PC-3 (cell line): ENCODE measurements at regions not wholly inside any gene's neighbourhood (a gene's known extent, or its start where the extent isn't known, plus 50 kb on each side); places are given as distances from the start of the nearest gene placed in this dataset.

Source experiments
- ATAC-seq: fragments of 200-7000 bp; cut with Tn5 transposase; 2 replicates; pipeline ENCODE4 v1.9.1; 2020; ENCODE audit warnings: mild to moderate bottlenecking, moderate library complexity
- BruUV-seq: library from RNA; stranded (reverse); fragments of 400-500 nt; replicated peaks from 2 replicates; lab custom pipeline; 2021; lab: Mats Ljungman, UMichigan
- CTCF ChIA-PET: fragments of 300-600 bp; sonication (Branson Sonifier 250); formaldehyde crosslinking; loops from one replicate; lab custom pipeline; 2022; ENCODE audit warnings: antibody characterized with exemption; lab: Charles Lee
- POLR2A ChIA-PET: fragments of 300-600 bp; sonication (Branson Sonifier 250); formaldehyde crosslinking; loops from one replicate; lab custom pipeline; 2022; ENCODE audit warnings: antibody characterized with exemption; ENCODE audit not compliant: unreplicated experiment; lab: Charles Lee
- DNase-seq: peaks from one replicate; pipeline ENCODE4 v3.0.0-alpha.2; 2015
- H2AFZ ChIP-seq: fragments of 300-600 bp; sonication (generic); 2 replicates; pipeline ENCODE4 v1.6.0; 2016; ENCODE audit warnings: antibody characterized with exemption, low read length
- H3F3A ChIP-seq: fragments of 300-600 bp; sonication (generic); one replicate; pipeline ENCODE4 v1.6.0; 2017; ENCODE audit warnings: antibody characterized with exemption, low read length, control low read depth, mild to moderate bottlenecking; ENCODE audit not compliant: unreplicated experiment
- H3K27ac ChIP-seq: fragments of 300-600 bp; sonication (generic); 2 replicates; pipeline ENCODE4 v1.5.1; 2016; ENCODE audit warnings: mild to moderate bottlenecking, low read length
- H3K27me3 ChIP-seq: fragments of 300-600 bp; sonication (generic); 2 replicates; pipeline ENCODE4 v1.6.1; 2016; ENCODE audit warnings: low read length, mixed read lengths
- H3K36me3 ChIP-seq: fragments of 300-600 bp; sonication (generic); 2 replicates; pipeline ENCODE4 v1.6.1; 2016; ENCODE audit warnings: low read depth, mixed run types, low read length, mixed read lengths
- H3K4me1 ChIP-seq: fragments of 300-600 bp; sonication (generic); 2 replicates; pipeline ENCODE4 v1.5.1; 2016; ENCODE audit warnings: low read length; ENCODE audit not compliant: insufficient read depth
- H3K4me2 ChIP-seq: fragments of 300-600 bp; sonication (generic); 2 replicates; pipeline ENCODE4 v1.6.0; 2016; ENCODE audit warnings: low read length
- H3K4me3 ChIP-seq: fragments of 300-600 bp; sonication (generic); 2 replicates; pipeline ENCODE4 v1.5.1; 2016; ENCODE audit warnings: mild to moderate bottlenecking, low read length, mixed read lengths
- H3K79me2 ChIP-seq: fragments of 300-600 bp; sonication (generic); 2 replicates; pipeline ENCODE4 v1.6.1; 2017; ENCODE audit warnings: low read length, mixed read lengths
- H3K9ac ChIP-seq: fragments of 300-600 bp; sonication (generic); 2 replicates; pipeline ENCODE4 v1.6.0; 2016; ENCODE audit warnings: mild to moderate bottlenecking, low read length
- H3K9me2 ChIP-seq: fragments of 300-600 bp; sonication (generic); replicated peaks from 2 replicates; pipeline ENCODE4 v1.6.1; 2016; ENCODE audit warnings: mixed run types, low read length, mixed read lengths
- H3K9me3 ChIP-seq: fragments of 300-600 bp; sonication (generic); 2 replicates; pipeline ENCODE4 v1.6.1; 2016; ENCODE audit warnings: low read length, mixed read lengths
- H4K20me1 ChIP-seq: fragments of 300-600 bp; sonication (generic); 2 replicates; pipeline ENCODE4 v1.6.1; 2016; ENCODE audit warnings: low read length, mixed read lengths
- CTCF ChIP-seq: fragments of 300-600 bp; sonication (generic); conservative IDR thresholded peaks from 2 replicates; pipeline ENCODE4 v1.5.1; 2017; ENCODE audit warnings: antibody characterized with exemption, low read depth, mild to moderate bottlenecking, low read length
- EZH2 ChIP-seq: fragments of 300-600 bp; sonication (generic); IDR thresholded peaks from one replicate; pipeline ENCODE4 v1.6.1; 2017; ENCODE audit warnings: antibody characterized with exemption, mild to moderate bottlenecking, low read length; ENCODE audit not compliant: unreplicated experiment
- EZH2phosphoT487 ChIP-seq: fragments of 300-600 bp; sonication (generic); IDR thresholded peaks from 2 replicates; pipeline ENCODE4 v1.6.1; 2018; ENCODE audit warnings: mild to moderate bottlenecking, antibody characterized with exemption, low read length, borderline replicate concordance
- intact Hi-C: fragments of 100-400 bp; cut with micrococcal nuclease; formaldehyde crosslinking; loops from 2 replicates; pipeline ENCODE4 v1.9.0; 2023

- intact Hi-C loops = loop anchor here (10.0 kb wide), 1 partner anchor 210 kb away; no protein-coding TSS in a partner anchor
Measured at GRCh38 chr13:44124352-44124751, 244.6 kb downstream of the LACC1 start.

GRCh38 chr13:44125943-44126469 lies 246.3 kb downstream of the LACC1 start:
- Histone ChIP-seq H4K20me1 (no peaks in the 10 kb centered on the region), H3K4me3 (no peak overlapping the region), H3K9me2 (no peaks in the 10 kb centered on the region), H3F3A (no peaks in the 10 kb centered on the region), H2AFZ (no peak overlapping the region), H3K27me3 (no peaks in the 10 kb centered on the region), H3K9ac (peak overlapping the region; percentile 44; the same call in 1 of the 2 replicates), H3K4me2 (no peak overlapping the region), H3K79me2 (no peaks in the 10 kb centered on the region), H3K36me3 (no peaks in the 10 kb centered on the region), H3K9me3 (no peaks in the 10 kb centered on the region), H3K4me1 (peaks cover 6% of the 10 kb centered on the region), H3K27ac (peak overlapping the region; percentile 77)
- BruUV-seq = no TSS peak
- POLR2A ChIA-PET = no interaction called here
- ATAC-seq (peak; percentile 91), DNase-seq (peak; percentile 81)
- intact Hi-C loops = loop anchor here (10.0 kb wide), 1 partner anchor 211 kb away; no protein-coding TSS in a partner anchor
- CTCF ChIA-PET = no interaction called here
- TF ChIP-seq EZH2 (no peak), EZH2phosphoT487 (no peak), CTCF (no peak)

More at GRCh38 chr13:44124352-44124751, 244.6 kb downstream of the LACC1 start:
- H3K27me3 ChIP-seq = no peaks in the 10 kb centered on the region
- no peaks in the 10 kb centered on the region for H3K36me3 ChIP-seq
- H3K4me1 ChIP-seq = peaks cover 6% of the 10 kb centered on the region
- DNase-seq (no peak), ATAC-seq (no peak)
- H3K79me2 ChIP-seq = no peaks in the 10 kb centered on the region
- POLR2A ChIA-PET = interaction anchor here (0.6 kb wide), 2 partner anchors 17 to 73 kb away, joined by 3 read pairs; no protein-coding TSS in a partner anchor
- no peaks in the 10 kb centered on the region for H3F3A ChIP-seq
- no peak overlapping the region for H3K4me2 ChIP-seq
- H3K9me3 ChIP-seq = no peaks in the 10 kb centered on the region
- no TSS peak for BruUV-seq
- TF ChIP-seq EZH2 (no peak), CTCF (no peak), EZH2phosphoT487 (no peak)
- H4K20me1 ChIP-seq = no peaks in the 10 kb centered on the region
- no peak overlapping the region for H3K27ac ChIP-seq
- CTCF ChIA-PET = no interaction called here
- H3K9me2 ChIP-seq = no peaks in the 10 kb centered on the region
- H3K9ac ChIP-seq = no peak overlapping the region
- no peak overlapping the region for H2AFZ ChIP-seq
- no peak overlapping the region for H3K4me3 ChIP-seq

GRCh38 chr13:44128552-44129001 lies 245.0 kb upstream of the SERP2 start:
- ChIA-PET CTCF (no interaction called here), POLR2A (no interaction called here)
- DNase-seq (no peak), ATAC-seq (no peak)
- no TSS peak for BruUV-seq
- Histone ChIP-seq H2AFZ (no peak overlapping the region), H3K9me2 (no peaks in the 10 kb centered on the region), H3F3A (no peaks in the 10 kb centered on the region), H3K9ac (no peak overlapping the region), H3K36me3 (no peaks in the 10 kb centered on the region), H3K27ac (no peak overlapping the region), H3K4me3 (no peak overlapping the region), H3K4me1 (peaks cover 20% of the 10 kb centered on the region), H4K20me1 (no peaks in the 10 kb centered on the region), H3K9me3 (no peaks in the 10 kb centered on the region), H3K27me3 (no peaks in the 10 kb centered on the region), H3K79me2 (no peaks in the 10 kb centered on the region), H3K4me2 (no peak overlapping the region)
- intact Hi-C loops = loop anchor here (10.0 kb wide), 1 partner anchor 214 kb away; no protein-coding TSS in a partner anchor
- TF ChIP-seq EZH2 = no peak
- no peak for TF ChIP-seq EZH2phosphoT487
- TF ChIP-seq CTCF = no peak
